Prostate gland (tissue), 2 donors: ENCODE measurements at regions not wholly inside any gene's neighbourhood (a gene's known extent, or its start where the extent isn't known, plus 50 kb on each side); places are given as distances from the start of the nearest gene placed in this dataset.

Experiments used
- CTCF ChIP-seq, 4 experiments: fragments of 200-600 bp in 2 of 4; fragments of 450-650 bp in 2 of 4; sonication (generic) in 2 of 4; IDR thresholded peaks; 1 replicate in 3 of 4; 2 replicates in 1 of 4; pipeline ENCODE4 v1.5.1; 2016 to 2019; ENCODE audit warnings: antibody characterized with exemption in 4 of 4, mild to moderate bottlenecking in 2 of 4, moderate library complexity in 2 of 4
- POLR2AphosphoS5 ChIP-seq: sonication (generic); formaldehyde crosslinking; IDR thresholded peaks from one replicate; pipeline ENCODE4 v1.6.1; 2017; ENCODE audit warnings: antibody characterized with exemption

DNA sequence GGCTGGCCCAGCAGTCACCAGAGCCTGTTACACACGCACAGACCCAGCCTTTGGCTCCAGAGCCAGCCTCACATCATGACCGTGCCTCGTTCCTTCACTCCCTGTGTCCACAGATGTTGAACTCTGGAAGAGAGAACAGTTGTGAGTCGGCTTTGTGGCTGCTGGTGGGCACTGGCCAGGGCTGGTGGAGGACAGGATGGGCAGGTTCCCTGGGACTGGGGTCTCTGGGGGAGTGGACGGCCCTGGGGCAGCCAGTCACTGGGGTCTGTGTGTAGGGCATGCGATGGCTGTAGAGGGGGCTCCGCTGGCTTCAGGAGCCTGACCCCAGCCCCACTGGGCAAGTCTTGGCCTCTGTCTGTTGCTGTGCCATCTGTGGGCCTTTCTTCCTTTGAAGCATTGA is 1070.1 kb downstream of the BRD1 start:
- TF ChIP-seq POLR2AphosphoS5 (no peak), CTCF (IDR thresholded peaks at IDR 0.05) (no peak)
